H1 (cell line): ENCODE measurements at regions not wholly inside any gene's neighbourhood (a gene's known extent, or its start where the extent isn't known, plus 50 kb on each side); places are given as distances from the start of the nearest gene placed in this dataset.

Experiments
- CTCF ChIA-PET: fragments of 300-600 bp; sonication (Branson Sonifier 250); formaldehyde crosslinking; loops from one replicate; lab custom pipeline; 2021; ENCODE audit not compliant: partially characterized antibody; lab: Charles Lee
- POLR2A ChIA-PET: fragments of 300-600 bp; sonication (Branson Sonifier 250); formaldehyde crosslinking; loops from one replicate; lab custom pipeline; 2021; ENCODE audit warnings: inconsistent platforms; ENCODE audit not compliant: partially characterized antibody; lab: Charles Lee
- DNase-seq, 2 experiments: peaks; one replicate each; pipeline versions ENCODE4 v3.0.0 to v3.0.0-alpha.2; 2010 to 2022; ENCODE audit warnings: low spot score in 2 of 2, low read depth in 1 of 2, mixed read lengths in 1 of 2
- FAIRE-seq: peaks from 2 replicates; lab custom pipeline; 2011; peaks lifted over from hg19 to GRCh38; lab: Jason Lieb, UNC
- H2AFZ ChIP-seq: 2 replicates; pipeline ENCODE4 v1.8.1; 2012; ENCODE audit warnings: low read length, inconsistent platforms
- H2AK5ac ChIP-seq: 2 replicates; pipeline ENCODE4 v1.6.1; 2013; ENCODE audit warnings: low read depth, low read length
- H2BK120ac ChIP-seq: replicated peaks from 2 replicates; pipeline ENCODE3; 2013; ENCODE audit warnings: low read depth, low read length, inconsistent platforms
- H2BK12ac ChIP-seq: 2 replicates; pipeline ENCODE4 v1.6.1; 2013; ENCODE audit warnings: low read depth, low read length
- H2BK15ac ChIP-seq: 2 replicates; pipeline ENCODE4 v1.6.1; 2013; ENCODE audit warnings: low read length
- H2BK20ac ChIP-seq: 2 replicates; pipeline ENCODE4 v1.6.1; 2013; ENCODE audit warnings: low read length
- H2BK5ac ChIP-seq: 2 replicates; pipeline ENCODE4 v1.6.1; 2013; ENCODE audit warnings: low read depth, low read length
- H3K14ac ChIP-seq: 2 replicates; pipeline ENCODE4 v1.6.1; 2013; ENCODE audit warnings: inconsistent platforms; ENCODE audit not compliant: insufficient read length
- H3K18ac ChIP-seq: 2 replicates; pipeline ENCODE4 v1.6.1; 2013; ENCODE audit warnings: low read length; ENCODE audit errors: extremely low read depth
- H3K23ac ChIP-seq: 2 replicates; pipeline ENCODE4 v1.6.1; 2013; ENCODE audit warnings: inconsistent platforms; ENCODE audit not compliant: insufficient read length
- H3K23me2 ChIP-seq: 2 replicates; pipeline ENCODE4 v1.6.1; 2013; ENCODE audit warnings: low read depth, low read length
- H3K27ac ChIP-seq: 2 replicates; pipeline ENCODE4 v1.6.1; 2011; ENCODE audit warnings: low read depth, low read length, inconsistent platforms
- H3K27me3 ChIP-seq, 4 experiments: replicated peaks in 1 of 4; 1 replicate in 1 of 4; 2 replicates in 3 of 4; pipeline versions ENCODE4 v1.6.1 to v1.8.1; 2011 to 2013; ENCODE audit warnings: low read length in 3 of 4, mild to moderate bottlenecking in 3 of 4, inconsistent platforms in 2 of 4, mixed read lengths in 2 of 4, moderate library complexity in 1 of 4; ENCODE audit not compliant: control insufficient read depth in 3 of 4, insufficient read depth in 3 of 4; ENCODE audit errors: extremely low read depth in 1 of 4
- H3K36me3 ChIP-seq, 4 experiments: 2 replicates each; pipeline versions ENCODE4 v1.6.1 to v1.8.1; 2011 to 2013; ENCODE audit warnings: mild to moderate bottlenecking in 4 of 4, low read length in 3 of 4, moderate library complexity in 2 of 4, control low read depth in 1 of 4, inconsistent platforms in 1 of 4; ENCODE audit not compliant: insufficient read depth in 4 of 4, control insufficient read depth in 2 of 4
- H3K4ac ChIP-seq: replicated peaks from 2 replicates; pipeline ENCODE3; 2013; ENCODE audit warnings: low read length, low read depth, mixed read lengths, inconsistent platforms; ENCODE audit not compliant: insufficient read length
- H3K4me1 ChIP-seq, 4 experiments: replicated peaks in 1 of 4; 1 replicate in 1 of 4; 2 replicates in 3 of 4; pipeline versions ENCODE4 v1.6.1 to v1.8.1; 2011 to 2013; ENCODE audit warnings: low read length in 3 of 4, inconsistent platforms in 2 of 4, mixed read lengths in 1 of 4; ENCODE audit not compliant: insufficient read depth in 4 of 4, control insufficient read depth in 3 of 4
- H3K4me2 ChIP-seq, 2 experiments: 2 replicates each; pipeline versions ENCODE4 v1.6.1 to v1.8.1; 2011 to 2013; ENCODE audit warnings: low read depth in 2 of 2, low read length in 2 of 2, control low read depth in 1 of 2, inconsistent platforms in 1 of 2, mild to moderate bottlenecking in 1 of 2; ENCODE audit not compliant: insufficient read depth in 1 of 2
- H3K4me3 ChIP-seq, 4 experiments: fragments of 200-600, 300-600 bp in 1 of 4; sonication (generic), shearing (Covaris generic), sonication (Bioruptor Twin) in 1 of 4; 2 replicates each; pipeline versions ENCODE4 v1.5.1 to v1.8.1; 2011 to 2016; ENCODE audit warnings: low read length in 4 of 4, low read depth in 3 of 4, control low read depth in 2 of 4, inconsistent platforms in 2 of 4, mild to moderate bottlenecking in 2 of 4, mixed read lengths in 1 of 4, moderate library complexity in 1 of 4; ENCODE audit not compliant: insufficient read depth in 2 of 4; ENCODE audit errors: extremely low read depth in 1 of 4
- H3K56ac ChIP-seq: replicated peaks from 2 replicates; pipeline ENCODE3; 2013; ENCODE audit warnings: low read depth, mild to moderate bottlenecking, mixed read lengths, low read length, inconsistent platforms; ENCODE audit not compliant: insufficient read length
- H3K79me1 ChIP-seq: 2 replicates; pipeline ENCODE4 v1.6.1; 2013; ENCODE audit warnings: low read depth, low read length, control low read depth
- H3K79me2 ChIP-seq, 2 experiments: 2 replicates each; pipeline versions ENCODE4 v1.6.1 to v1.8.1; 2012 to 2013; ENCODE audit warnings: low read length in 2 of 2, mild to moderate bottlenecking in 2 of 2, inconsistent platforms in 1 of 2; ENCODE audit not compliant: insufficient read depth in 2 of 2, control insufficient read depth in 1 of 2
- H3K9ac ChIP-seq, 4 experiments: replicated peaks in 1 of 4; 1 replicate in 1 of 4; 2 replicates in 3 of 4; pipeline versions ENCODE4 v1.6.1 to v1.8.1; 2011 to 2013; ENCODE audit warnings: low read depth in 3 of 4, low read length in 3 of 4, control low read depth in 2 of 4, mild to moderate bottlenecking in 2 of 4, moderate library complexity in 2 of 4, inconsistent platforms in 1 of 4; ENCODE audit errors: extremely low read depth in 1 of 4
- H3K9me3 ChIP-seq, 2 experiments: 2 replicates each; pipeline versions ENCODE4 v1.6.1 to v1.8.1; 2012 to 2013; ENCODE audit warnings: mild to moderate bottlenecking in 2 of 2, moderate library complexity in 2 of 2, control low read depth in 1 of 2, inconsistent platforms in 1 of 2, low read depth in 1 of 2, low read length in 1 of 2, mixed read lengths in 1 of 2; ENCODE audit not compliant: insufficient read depth in 2 of 2
- H4K20me1 ChIP-seq, 2 experiments: replicated peaks in 1 of 2; 2 replicates each; pipeline versions ENCODE3 to v1.8.1; 2011 to 2013; ENCODE audit warnings: inconsistent platforms in 2 of 2, low read length in 2 of 2, mild to moderate bottlenecking in 1 of 2; ENCODE audit not compliant: insufficient read depth in 2 of 2, control insufficient read depth in 1 of 2
- H4K5ac ChIP-seq: 2 replicates; pipeline ENCODE4 v1.6.1; 2013; ENCODE audit warnings: low read length, low read depth, mixed read lengths, inconsistent platforms; ENCODE audit not compliant: insufficient read length
- H4K8ac ChIP-seq: 2 replicates; pipeline ENCODE4 v1.8.0; 2013; ENCODE audit warnings: mild to moderate bottlenecking, moderate library complexity, low read length, inconsistent platforms; ENCODE audit not compliant: insufficient read depth; ENCODE audit errors: extremely low read depth
- H4K91ac ChIP-seq: replicated peaks from 2 replicates; pipeline ENCODE3; 2013; ENCODE audit warnings: low read length, mixed read lengths, inconsistent platforms; ENCODE audit not compliant: insufficient read length
- ASH2L ChIP-seq: fragments of 200-600, 300-600 bp; sonication (generic); IDR thresholded peaks from one replicate; pipeline ENCODE4 v1.7.1; 2017; ENCODE audit warnings: low read length
- CTBP2 ChIP-seq: IDR thresholded peaks from 2 replicates; pipeline ENCODE4 v1.7.0; 2011; ENCODE audit warnings: borderline replicate concordance, mild to moderate bottlenecking, moderate library complexity, mixed read lengths, low read length; ENCODE audit not compliant: insufficient read depth, insufficient read length
- CTCF ChIP-seq, 3 experiments: IDR thresholded peaks; 1 replicate in 2 of 3; 2 replicates in 1 of 3; pipeline versions ENCODE4 v1.5.1 to v1.6.1; 2011; ENCODE audit warnings: low read length in 3 of 3, mild to moderate bottlenecking in 3 of 3, inconsistent platforms in 2 of 3, low read depth in 1 of 3, moderate library complexity in 1 of 3; ENCODE audit not compliant: insufficient read depth in 1 of 3; ENCODE audit errors: control extremely low read depth in 1 of 3
- EGR1 ChIP-seq: IDR thresholded peaks from 2 replicates; pipeline ENCODE4 v1.6.1; 2011; ENCODE audit warnings: low read depth, low read length, borderline replicate concordance
- MAFK ChIP-seq: IDR thresholded peaks from 2 replicates; pipeline ENCODE4 v1.6.1; 2012; ENCODE audit warnings: low read depth, mild to moderate bottlenecking, improper control_type of control experiment, low read length
- NRF1 ChIP-seq: IDR thresholded peaks from 2 replicates; pipeline ENCODE4 v1.6.1; 2011; ENCODE audit warnings: mild to moderate bottlenecking, low read depth, low read length, improper control_type of control experiment
- RBBP5 ChIP-seq: IDR thresholded peaks from 2 replicates; pipeline ENCODE4 v1.7.1; 2012; ENCODE audit warnings: low read depth, mild to moderate bottlenecking, inconsistent platforms, low read length, moderate library complexity, borderline replicate concordance
- RNF2 ChIP-seq: fragments of 200-900, 300-1000 bp; sonication (generic); IDR thresholded peaks from 2 replicates; pipeline ENCODE4 v1.7.1; 2016; ENCODE audit warnings: borderline replicate concordance, low read depth, mild to moderate bottlenecking, antibody characterized with exemption, low read length; ENCODE audit not compliant: poor library complexity, severe bottlenecking; ENCODE audit errors: missing control alignments
- SIX5 ChIP-seq: IDR thresholded peaks from 2 replicates; pipeline ENCODE4 v1.6.1; 2011; ENCODE audit warnings: mild to moderate bottlenecking, low read depth, low read length
- SP2 ChIP-seq: IDR thresholded peaks from 2 replicates; pipeline ENCODE4 v1.6.1; 2012; ENCODE audit warnings: mild to moderate bottlenecking, low read length, inconsistent platforms
- WGBS, 2 experiments: shearing (Covaris generic) in 1 of 2; methylation state at CpG; one replicate each; pipeline versions ENCODE4 v1.1.6 to v1.1.7; 2013 to 2015; ENCODE audit warnings: low lambda C conversion rate in 2 of 2, mixed read lengths in 2 of 2, inconsistent platforms in 1 of 2, low coverage in 1 of 2, missing lambda C conversion rate in 1 of 2; ENCODE audit not compliant: insufficient replicate concordance in 2 of 2, insufficient coverage in 1 of 2, insufficient read length in 1 of 2; ENCODE audit errors: extremely low coverage in 1 of 2, missing lambda C conversion rate in 1 of 2; 5-methylcytosine and 5-hydroxymethylcytosine counted together

DNA sequence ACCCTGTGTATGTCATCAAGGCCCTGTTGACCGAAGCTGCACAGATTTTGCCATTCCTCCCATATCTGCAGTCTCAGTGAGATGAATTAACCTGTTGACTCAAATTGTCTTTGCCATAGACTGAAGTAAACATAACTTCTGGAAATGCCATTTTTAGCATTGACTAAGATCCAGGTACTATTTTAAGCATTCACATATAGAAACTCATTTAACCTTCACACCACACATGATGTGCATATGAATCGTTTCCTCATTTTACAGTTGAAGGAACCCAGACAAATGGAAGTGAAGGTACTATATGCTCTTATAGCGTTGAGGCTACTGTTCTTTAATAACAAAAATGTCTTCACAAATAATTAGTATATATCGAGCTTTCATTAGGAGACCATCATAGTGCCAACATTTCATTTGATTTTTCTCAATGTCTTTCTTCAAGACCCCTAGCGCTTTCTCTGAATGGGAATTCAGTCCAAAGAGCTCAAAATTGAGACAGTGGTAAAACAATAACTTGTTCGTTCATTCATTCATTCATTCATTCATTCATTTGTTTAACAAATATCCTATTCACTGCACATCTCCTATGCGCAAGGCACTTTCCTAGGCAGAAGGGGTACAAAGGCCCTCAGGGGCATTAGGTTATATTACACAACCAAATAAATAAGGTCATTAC lies 444.7 kb downstream of the ADGRL2 start:
- no peak overlapping the region for H3K18ac ChIP-seq
- no peak overlapping the region for H2BK120ac ChIP-seq
- no peak overlapping the region for H3K14ac ChIP-seq
- no peak overlapping the region for H3K56ac ChIP-seq
- no peak overlapping the region for H4K5ac ChIP-seq
- no peak overlapping the region for H2AK5ac ChIP-seq
- no peak overlapping the region for H4K8ac ChIP-seq
- H4K91ac ChIP-seq, result no peak overlapping the region
- no peaks in the 10 kb centered on the region for H3K79me1 ChIP-seq
- peaks cover 4% of the 10 kb centered on the region in 2 experiments; a peak in 3 of 4 replicates for H3K9me3 ChIP-seq
- H4K20me1 ChIP-seq, result no peaks in the 10 kb centered on the region
- H3K23ac ChIP-seq, result no peak overlapping the region
- H3K27me3 ChIP-seq, result peaks cover 0 to 1% (median 0%) of the 10 kb centered on the region in 4 experiments; a peak in 1 of 7 replicates
- no peaks in the 10 kb centered on the region for H3K36me3 ChIP-seq
- ChIA-PET POLR2A (no interaction called here), CTCF (no interaction called here)
- no peak overlapping the region for H3K27ac ChIP-seq
- no peak overlapping the region for H3K4me2 ChIP-seq
- H2BK5ac ChIP-seq, result no peak overlapping the region
- no peak overlapping the region for H3K9ac ChIP-seq
- H3K4ac ChIP-seq, result no peak overlapping the region
- FAIRE-seq (no peak), DNase-seq (no peak)
- no peak overlapping the region for H2AFZ ChIP-seq
- TF ChIP-seq NRF1 (no peak), SP2 (no peak), EGR1 (no peak), CTCF (IDR thresholded peaks at IDR 0.05; ENCODE audit: control extremely low read depth in 1 of 3, insufficient read depth in 1 of 3, low read depth in 1 of 3, low read length in 3 of 3) (no peak), RNF2 (no peak), ASH2L (no peak), RBBP5 (no peak), SIX5 (no peak), CTBP2 (no peak), MAFK (no peak)
- WGBS, 2 experiments, result 86% methylated on average over 7 of the region's 7 CpGs; no CpG with 5 or more reads in 1 of the 2 experiments
- no peaks in the 10 kb centered on the region for H3K79me2 ChIP-seq
- H2BK20ac ChIP-seq, result no peak overlapping the region
- H3K4me1 ChIP-seq, result no peaks in the 10 kb centered on the region
- H3K4me3 ChIP-seq, result no peak overlapping the region
- H2BK15ac ChIP-seq, result no peak overlapping the region
- H3K23me2 ChIP-seq, result no peaks in the 10 kb centered on the region
- no peak overlapping the region for H2BK12ac ChIP-seq
